Thyroid gland (tissue), 4 donors: ENCODE measurements at regions not wholly inside any gene's neighbourhood (a gene's known extent, or its start where the extent isn't known, plus 50 kb on each side); places are given as distances from the start of the nearest gene placed in this dataset.

ENCODE experiments used
- POLR2A ChIP-seq, 2 donors: fragments of 450-650 bp; IDR thresholded peaks; one replicate each; pipeline ENCODE4 v1.6.1; 2017; ENCODE audit warnings: antibody characterized with exemption in 2 of 2, mild to moderate bottlenecking in 2 of 2, moderate library complexity in 1 of 2
- TF ChIP-seq, protein P1 (sequence below), 6 experiments: fragments of 200-600 bp in 3 of 6; fragments of 450-650 bp in 3 of 6; sonication (generic) in 3 of 6; IDR thresholded peaks; one replicate each; pipeline ENCODE4 v1.5.1; 2016 to 2019; ENCODE audit warnings: antibody characterized with exemption in 6 of 6, mild to moderate bottlenecking in 2 of 6, inconsistent platforms in 1 of 6, moderate library complexity in 1 of 6

DNA sequence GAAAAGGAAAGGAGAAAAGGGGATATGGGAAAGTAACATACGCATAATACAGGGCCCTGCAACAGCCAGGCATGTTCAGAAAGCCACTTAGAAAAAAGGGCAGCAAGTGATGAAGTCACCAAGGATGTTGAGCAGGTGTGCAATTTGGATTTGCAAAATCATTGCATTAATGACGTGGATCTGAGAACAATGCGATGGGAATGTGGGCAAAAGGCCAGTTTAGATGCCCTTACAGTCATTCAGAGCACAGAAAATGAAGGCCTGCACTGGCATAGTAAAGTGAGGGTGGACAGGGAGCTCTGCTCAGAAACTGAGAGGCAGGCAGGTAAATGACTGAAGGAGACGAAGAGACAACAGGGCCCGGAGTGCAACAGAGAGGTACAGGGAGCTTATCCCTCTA is 123.7 kb upstream of the NHSL1 start:
- TF ChIP-seq, protein P1, sequence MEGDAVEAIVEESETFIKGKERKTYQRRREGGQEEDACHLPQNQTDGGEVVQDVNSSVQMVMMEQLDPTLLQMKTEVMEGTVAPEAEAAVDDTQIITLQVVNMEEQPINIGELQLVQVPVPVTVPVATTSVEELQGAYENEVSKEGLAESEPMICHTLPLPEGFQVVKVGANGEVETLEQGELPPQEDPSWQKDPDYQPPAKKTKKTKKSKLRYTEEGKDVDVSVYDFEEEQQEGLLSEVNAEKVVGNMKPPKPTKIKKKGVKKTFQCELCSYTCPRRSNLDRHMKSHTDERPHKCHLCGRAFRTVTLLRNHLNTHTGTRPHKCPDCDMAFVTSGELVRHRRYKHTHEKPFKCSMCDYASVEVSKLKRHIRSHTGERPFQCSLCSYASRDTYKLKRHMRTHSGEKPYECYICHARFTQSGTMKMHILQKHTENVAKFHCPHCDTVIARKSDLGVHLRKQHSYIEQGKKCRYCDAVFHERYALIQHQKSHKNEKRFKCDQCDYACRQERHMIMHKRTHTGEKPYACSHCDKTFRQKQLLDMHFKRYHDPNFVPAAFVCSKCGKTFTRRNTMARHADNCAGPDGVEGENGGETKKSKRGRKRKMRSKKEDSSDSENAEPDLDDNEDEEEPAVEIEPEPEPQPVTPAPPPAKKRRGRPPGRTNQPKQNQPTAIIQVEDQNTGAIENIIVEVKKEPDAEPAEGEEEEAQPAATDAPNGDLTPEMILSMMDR (IDR thresholded peaks at IDR 0.05) = no peak
- no peak for TF ChIP-seq POLR2A (IDR thresholded peaks at IDR 0.05)
